ENCODE measurements at regions not wholly inside any gene's neighbourhood (a gene's known extent, or its start where the extent isn't known, plus 50 kb on each side); places are given as distances from the start of the nearest gene placed in this dataset.

- no peak for TF ChIP-seq CTCF (IDR thresholded peaks at IDR 0.05)
- no peaks in the 10 kb centered on the region for H3K36me3 Mint-ChIP-seq (ENCODE audit: low read depth)
- H3K4me1 Mint-ChIP-seq (ENCODE audit: low read depth) = peaks cover 6% of the 10 kb centered on the region
- no peak for ATAC-seq
- no peaks in the 10 kb centered on the region for H3K9me3 Mint-ChIP-seq
- POLR2A ChIA-PET = no interaction called here
- intact Hi-C loops (cut with micrococcal nuclease) = no loop called here
- H3K27me3 Mint-ChIP-seq = no peaks in the 10 kb centered on the region
- CTCF ChIA-PET = no interaction called here
- no peak overlapping the region for H3K4me3 Mint-ChIP-seq
- no peak overlapping the region for H3K27ac Mint-ChIP-seq
- no peak for DNase-seq
Observed at GRCh38 chr7:25557930-25558329, 329.6 kb upstream of the NPVF start.

- no peaks in the 10 kb centered on the region for H3K9me3 Mint-ChIP-seq
- TF ChIP-seq CTCF (IDR thresholded peaks at IDR 0.05) = no peak
- no peak overlapping the region for H3K4me3 Mint-ChIP-seq
- no peaks in the 10 kb centered on the region for H3K36me3 Mint-ChIP-seq (ENCODE audit: low read depth)
- no peak overlapping the region for H3K27ac Mint-ChIP-seq
- H3K27me3 Mint-ChIP-seq = no peaks in the 10 kb centered on the region
- ChIA-PET CTCF (no interaction called here), POLR2A (no interaction called here)
- intact Hi-C loops (cut with micrococcal nuclease) = no loop called here
- ATAC-seq = no peak
- no peak for DNase-seq
- H3K4me1 Mint-ChIP-seq (ENCODE audit: low read depth) = peaks cover 6% of the 10 kb centered on the region
Observed at GRCh38 chr7:25558605-25559004, 330.3 kb upstream of the NPVF start.

- ChIA-PET POLR2A (no interaction called here), CTCF (interaction anchor here (10.4 to 11.2 kb wide), 2 partner anchors 167 to 301 kb away, joined by 136 to 183 read pairs; no protein-coding TSS in a partner anchor)
- no peak overlapping the region for H3K27ac Mint-ChIP-seq
- no peaks in the 10 kb centered on the region for H3K27me3 Mint-ChIP-seq
- no peak for DNase-seq
- H3K4me3 Mint-ChIP-seq = no peak overlapping the region
- no peak for ATAC-seq
- TF ChIP-seq CTCF (IDR thresholded peaks at IDR 0.05) = no peak
- no peaks in the 10 kb centered on the region for H3K9me3 Mint-ChIP-seq
- peaks cover 6% of the 10 kb centered on the region for H3K4me1 Mint-ChIP-seq (ENCODE audit: low read depth)
- intact Hi-C loops (cut with micrococcal nuclease) = loop anchor here (5.0 kb wide), 1 partner anchor 57 kb away; no protein-coding TSS in a partner anchor
- no peaks in the 10 kb centered on the region for H3K36me3 Mint-ChIP-seq (ENCODE audit: low read depth)
Observed at GRCh38 chr7:25559581-25560367, 331.5 kb upstream of the NPVF start.

- ATAC-seq = no peak
- H3K9me3 Mint-ChIP-seq = no peaks in the 10 kb centered on the region
- H3K36me3 Mint-ChIP-seq (ENCODE audit: low read depth) = no peaks in the 10 kb centered on the region
- H3K4me1 Mint-ChIP-seq (ENCODE audit: low read depth) = peaks cover 1% of the 10 kb centered on the region
- no peak overlapping the region for H3K27ac Mint-ChIP-seq
- no peak overlapping the region for H3K4me3 Mint-ChIP-seq
- CTCF ChIA-PET = interaction anchor here (0.8 to 11.2 kb wide), 3 partner anchors 170 to 304 kb away, joined by 3 to 183 read pairs (median 136); no protein-coding TSS in a partner anchor
- no peak for TF ChIP-seq CTCF (IDR thresholded peaks at IDR 0.05)
- no peak for DNase-seq
- POLR2A ChIA-PET = no interaction called here
- no peaks in the 10 kb centered on the region for H3K27me3 Mint-ChIP-seq
- intact Hi-C loops (cut with micrococcal nuclease) = loop anchor here (5.0 kb wide), 1 partner anchor 60 kb away; no protein-coding TSS in a partner anchor
Observed at GRCh38 chr7:25562673-25563182, 334.4 kb upstream of the NPVF start.

GRCh38 chr7:25565002-25565401 is 336.7 kb upstream of the NPVF start:
- H3K27ac Mint-ChIP-seq = no peak overlapping the region

More at GRCh38 chr7:25565002-25565401, 336.7 kb upstream of the NPVF start:
- intact Hi-C loops (cut with micrococcal nuclease) = loop anchor here (5.0 kb wide), 1 partner anchor 287 kb away; no protein-coding TSS in a partner anchor
- H3K36me3 Mint-ChIP-seq (ENCODE audit: low read depth) = no peaks in the 10 kb centered on the region
- ATAC-seq (no peak), DNase-seq (no peak)
- no peak overlapping the region for H3K4me3 Mint-ChIP-seq
- no peaks in the 10 kb centered on the region for H3K9me3 Mint-ChIP-seq
- H3K4me1 Mint-ChIP-seq (ENCODE audit: low read depth) = peaks cover 1% of the 10 kb centered on the region
- no peak for TF ChIP-seq CTCF (IDR thresholded peaks at IDR 0.05)
- CTCF ChIA-PET = interaction anchor here (0.6 to 11.2 kb wide), 40 partner anchors 9 to 389 kb away, joined by 3 to 183 read pairs (median 4); no protein-coding TSS in a partner anchor
- POLR2A ChIA-PET = interaction anchor here (0.8 kb wide), 1 partner anchor 305 kb away, joined by 3 read pairs; no protein-coding TSS in a partner anchor
- H3K27me3 Mint-ChIP-seq = no peaks in the 10 kb centered on the region

Measured in activated CD8-positive, alpha-beta T cell treated with anti-CD3 and anti-CD28 coated beads for 36 hours (primary cell).